Endothelial cell of umbilical vein (primary cell): ENCODE measurements at regions not wholly inside any gene's neighbourhood (a gene's known extent, or its start where the extent isn't known, plus 50 kb on each side); places are given as distances from the start of the nearest gene placed in this dataset.

Experiments used
- BruUV-seq: library from RNA; stranded (reverse); fragments of 400-500 nt; replicated peaks from 2 replicates; lab custom pipeline; 2021; lab: Mats Ljungman, UMichigan
- CTCF ChIA-PET: fragments of 300-600, 350-600 bp; sonication (Branson Sonifier 250); formaldehyde crosslinking; loops from one replicate; lab custom pipeline; 2021; ENCODE audit warnings: antibody characterized with exemption, inconsistent platforms; lab: Charles Lee
- POLR2A ChIA-PET: fragments of 300-600, 350-600 bp; sonication (Branson Sonifier 250); formaldehyde crosslinking; loops from one replicate; lab custom pipeline; 2021; ENCODE audit warnings: antibody characterized with exemption, inconsistent platforms; lab: Charles Lee
- DNase-seq: peaks from one replicate; pipeline ENCODE4 v3.0.0-alpha.2; 2011; ENCODE audit warnings: low read depth, low spot score
- FAIRE-seq: peaks from 2 replicates; lab custom pipeline; 2011; peaks lifted over from hg19 to GRCh38; lab: Jason Lieb, UNC
- H2AFZ ChIP-seq: 2 replicates; pipeline ENCODE4 v1.6.0; 2012; ENCODE audit warnings: low read depth, low read length, control low read depth, inconsistent platforms
- H3K27ac ChIP-seq: 2 replicates; pipeline ENCODE4 v1.5.1; 2011; ENCODE audit warnings: low read depth, mild to moderate bottlenecking, control low read depth, low read length, moderate library complexity; ENCODE audit not compliant: insufficient read depth
- H3K27me3 ChIP-seq, 2 experiments: 2 replicates each; pipeline versions ENCODE4 v1.6.0 to v1.6.1; 2011; ENCODE audit warnings: low read length in 2 of 2, mixed read lengths in 1 of 2; ENCODE audit not compliant: control insufficient read depth in 2 of 2, insufficient read depth in 2 of 2
- H3K36me3 ChIP-seq, 2 experiments: 2 replicates in 1 of 2; 3 replicates in 1 of 2; pipeline ENCODE4 v1.5.1; 2011; ENCODE audit warnings: low read length in 2 of 2, mild to moderate bottlenecking in 1 of 2, moderate library complexity in 1 of 2; ENCODE audit not compliant: control insufficient read depth in 2 of 2, insufficient read depth in 2 of 2; ENCODE audit errors: extremely low read depth in 1 of 2
- H3K4me1 ChIP-seq: 3 replicates; pipeline ENCODE4 v1.5.1; 2011; ENCODE audit warnings: mild to moderate bottlenecking, low read length; ENCODE audit not compliant: control insufficient read depth, insufficient read depth; ENCODE audit errors: extremely low read depth
- H3K4me2 ChIP-seq: 2 replicates; pipeline ENCODE4 v1.6.1; 2011; ENCODE audit warnings: low read length, control low read depth, mixed read lengths; ENCODE audit not compliant: insufficient read depth
- H3K4me3 ChIP-seq, 3 experiments: fragments of 200-600 bp in 1 of 3; sonication (generic), shearing (Covaris generic) in 1 of 3; replicated peaks in 1 of 3; 2 replicates each; pipeline ENCODE4 v1.5.1; 2011 to 2016; ENCODE audit warnings: control low read depth in 3 of 3, low read length in 3 of 3, mild to moderate bottlenecking in 2 of 3, inconsistent platforms in 1 of 3, low read depth in 1 of 3, moderate library complexity in 1 of 3; ENCODE audit not compliant: insufficient read depth in 1 of 3
- H3K79me2 ChIP-seq: 2 replicates; pipeline ENCODE4 v1.6.0; 2012; ENCODE audit warnings: low read length, inconsistent platforms; ENCODE audit not compliant: control insufficient read depth, insufficient read depth
- H3K9ac ChIP-seq: replicated peaks from 2 replicates; pipeline ENCODE3; 2011; ENCODE audit warnings: low read length, control low read depth; ENCODE audit not compliant: insufficient read depth; ENCODE audit errors: extremely low read depth
- H3K9me1 ChIP-seq: replicated peaks from 3 replicates; pipeline ENCODE4 v1.6.0; 2011; ENCODE audit warnings: mild to moderate bottlenecking, low read length; ENCODE audit not compliant: control insufficient read depth, insufficient read depth; ENCODE audit errors: extremely low read depth
- H3K9me3 ChIP-seq: replicated peaks from 2 replicates; pipeline ENCODE4 v1.5.1; 2012; ENCODE audit warnings: low read length, inconsistent platforms; ENCODE audit not compliant: control insufficient read depth, insufficient read depth
- H4K20me1 ChIP-seq: replicated peaks from 2 replicates; pipeline ENCODE3; 2011; ENCODE audit warnings: mild to moderate bottlenecking, low read length; ENCODE audit not compliant: control insufficient read depth, insufficient read depth; ENCODE audit errors: extremely low read depth
- CTCF ChIP-seq, 2 donors: IDR thresholded peaks; 1 replicate in 1 of 2; 2 replicates in 1 of 2; pipeline ENCODE4 v1.5.1; 2011; ENCODE audit warnings: low read length in 2 of 2, mild to moderate bottlenecking in 2 of 2, moderate library complexity in 2 of 2, control low read depth in 1 of 2, inconsistent platforms in 1 of 2, low read depth in 1 of 2; ENCODE audit not compliant: insufficient read depth in 1 of 2; ENCODE audit errors: extremely low read depth in 1 of 2
- EZH2 ChIP-seq: IDR thresholded peaks from 2 replicates; pipeline ENCODE4 v1.6.1; 2012; ENCODE audit warnings: borderline replicate concordance, low read depth, mild to moderate bottlenecking, moderate library complexity, low read length, inconsistent platforms; ENCODE audit not compliant: severe bottlenecking
- FOS ChIP-seq: IDR thresholded peaks from 2 replicates; pipeline ENCODE4 v1.6.1; 2011; ENCODE audit warnings: mild to moderate bottlenecking, low read length, moderate library complexity, borderline replicate concordance; ENCODE audit not compliant: insufficient read depth
- GATA2 ChIP-seq: IDR thresholded peaks from 2 replicates; pipeline ENCODE4 v1.7.0; 2011; ENCODE audit warnings: low read depth, mild to moderate bottlenecking, moderate library complexity, mixed read lengths, low read length; ENCODE audit not compliant: insufficient read length, insufficient read depth
- JUN ChIP-seq: IDR thresholded peaks from 2 replicates; pipeline ENCODE4 v1.6.1; 2011; ENCODE audit warnings: borderline replicate concordance, low read depth; ENCODE audit not compliant: insufficient read length, insufficient read depth
- MAX ChIP-seq: IDR thresholded peaks from 2 replicates; pipeline ENCODE4 v1.6.1; 2011; ENCODE audit not compliant: insufficient read depth, insufficient read length
- MYC ChIP-seq: IDR thresholded peaks from one replicate; pipeline ENCODE4 v1.6.1; 2011; ENCODE audit warnings: mild to moderate bottlenecking, low read depth, low read length
- POLR2A ChIP-seq: IDR thresholded peaks from 2 replicates; pipeline ENCODE4 v1.6.1; 2012; ENCODE audit warnings: low read depth, mild to moderate bottlenecking, control low read depth, low read length
- POLR2AphosphoS5 ChIP-seq: IDR thresholded peaks from 2 replicates; pipeline ENCODE4 v1.6.1; 2012; ENCODE audit warnings: low read depth, mild to moderate bottlenecking, control low read depth, low read length, moderate library complexity; ENCODE audit not compliant: insufficient read depth
- dilution Hi-C: fragments of 300-500 bp; cut with MboI; formaldehyde crosslinking; loops from one replicate; pipeline ENCODE4 v1.15.0; 2019; ENCODE audit warnings: low sequenced_read_pairs; ENCODE audit not compliant: extremely low pct_ligation_motif_present
- intact Hi-C: fragments of 100-400 bp; cut with micrococcal nuclease; formaldehyde crosslinking; loops from one replicate; pipeline ENCODE4 v1.10.0; 2022

GRCh38 chr13:80033951-80034350 is 307.0 kb downstream of the SPRY2 start:
- Histone ChIP-seq H2AFZ (no peak overlapping the region), H3K9ac (no peak overlapping the region), H3K79me2 (no peaks in the 10 kb centered on the region), H3K4me1 (peaks cover 18% of the 10 kb centered on the region), H3K4me2 (no peak overlapping the region), H4K20me1 (no peaks in the 10 kb centered on the region), H3K4me3 (no peak overlapping the region), H3K27ac (no peak overlapping the region), H3K9me3 (no peaks in the 10 kb centered on the region), H3K36me3 (no peaks in the 10 kb centered on the region), H3K27me3 (no peaks in the 10 kb centered on the region), H3K9me1 (no peaks in the 10 kb centered on the region)
- dilution Hi-C loops, result loop anchor here (25.0 kb wide), 1 partner anchor 303 kb away; the partner anchor contains the start of gene SPRY2
- BruUV-seq, result no TSS peak
- TF ChIP-seq EZH2 (no peak), JUN (no peak), MYC (no peak), CTCF (IDR thresholded peaks at IDR 0.05; ENCODE audit: extremely low read depth in 1 of 2, insufficient read depth in 1 of 2, low read depth in 1 of 2, low read length in 2 of 2) (no peak), GATA2 (no peak), FOS (no peak), POLR2AphosphoS5 (no peak), POLR2A (no peak), MAX (no peak)
- no peak for DNase-seq
- no peak for FAIRE-seq
- POLR2A ChIA-PET, result no interaction called here
- CTCF ChIA-PET, result no interaction called here
- intact Hi-C loops, result no loop called here
